CD14-positive monocyte (primary cell): ENCODE measurements at regions not wholly inside any gene's neighbourhood (a gene's known extent, or its start where the extent isn't known, plus 50 kb on each side); places are given as distances from the start of the nearest gene placed in this dataset.

Experiments
- DNase-seq, 3 donors: peaks; one replicate each; pipeline ENCODE4 v3.0.0-alpha.2; 2011 to 2022
- H2AFZ ChIP-seq: 2 replicates; pipeline ENCODE4 v1.6.0; 2012; ENCODE audit warnings: mild to moderate bottlenecking, low read depth, low read length, inconsistent platforms; ENCODE audit not compliant: insufficient read depth, poor library complexity, severe bottlenecking
- H3K27ac ChIP-seq, 2 donors: 1 replicate in 1 of 2; 2 replicates in 1 of 2; pipeline ENCODE4 v1.5.1; 2012 to 2013; ENCODE audit warnings: low read length in 2 of 2, control low read depth in 1 of 2, inconsistent platforms in 1 of 2, low read depth in 1 of 2, mild to moderate bottlenecking in 1 of 2
- H3K27me3 ChIP-seq, 2 donors: one replicate each; pipeline versions ENCODE4 v1.6.0 to v1.6.1; 2011 to 2013; ENCODE audit warnings: low read length in 2 of 2; ENCODE audit not compliant: control insufficient read depth in 2 of 2, insufficient read depth in 2 of 2
- H3K36me3 ChIP-seq, 2 donors: replicated peaks in 1 of 2; 1 replicate in 1 of 2; 2 replicates in 1 of 2; pipeline versions ENCODE4 v1.5.1 to v1.6.1; 2012 to 2013; ENCODE audit warnings: low read length in 2 of 2, control low read depth in 1 of 2, inconsistent platforms in 1 of 2, mild to moderate bottlenecking in 1 of 2; ENCODE audit not compliant: insufficient read depth in 2 of 2, control insufficient read depth in 1 of 2
- H3K4me1 ChIP-seq, 2 donors: 1 replicate in 1 of 2; 2 replicates in 1 of 2; pipeline versions ENCODE4 v1.5.1 to v1.6.1; 2012 to 2013; ENCODE audit warnings: low read length in 2 of 2, control low read depth in 1 of 2, inconsistent platforms in 1 of 2, mild to moderate bottlenecking in 1 of 2, moderate library complexity in 1 of 2; ENCODE audit not compliant: insufficient read depth in 2 of 2, control insufficient read depth in 1 of 2
- H3K4me2 ChIP-seq: replicated peaks from 2 replicates; pipeline ENCODE3; 2012; ENCODE audit warnings: low read length, moderate library complexity, mild to moderate bottlenecking; ENCODE audit not compliant: poor library complexity, severe bottlenecking; ENCODE audit errors: extremely low read depth
- H3K4me3 ChIP-seq, 3 experiments: fragments of 200-600 bp in 1 of 3; sonication (generic) in 1 of 3; replicated peaks in 1 of 3; 1 replicate in 2 of 3; 2 replicates in 1 of 3; pipeline ENCODE4 v1.5.1; 2011 to 2013; ENCODE audit warnings: low read length in 3 of 3, mild to moderate bottlenecking in 3 of 3, control low read depth in 2 of 3, low read depth in 2 of 3, inconsistent platforms in 1 of 3, moderate library complexity in 1 of 3
- H3K79me2 ChIP-seq: 2 replicates; pipeline ENCODE4 v1.6.0; 2012; ENCODE audit warnings: mild to moderate bottlenecking, control low read depth, inconsistent platforms, low read length, moderate library complexity; ENCODE audit not compliant: insufficient read depth
- H3K9ac ChIP-seq: 2 replicates; pipeline ENCODE4 v1.6.0; 2017; ENCODE audit warnings: low read length, mild to moderate bottlenecking; ENCODE audit not compliant: insufficient read depth, poor library complexity, severe bottlenecking
- H3K9me3 ChIP-seq, 2 donors: replicated peaks in 1 of 2; 1 replicate in 1 of 2; 2 replicates in 1 of 2; pipeline versions ENCODE4 v1.5.1 to v1.6.1; 2012 to 2013; ENCODE audit warnings: low read length in 2 of 2, control low read depth in 1 of 2; ENCODE audit not compliant: control insufficient read depth in 1 of 2, insufficient read depth in 1 of 2
- H4K20me1 ChIP-seq: 2 replicates; pipeline ENCODE4 v1.6.0; 2012; ENCODE audit warnings: mild to moderate bottlenecking, low read length, control low read depth, moderate library complexity; ENCODE audit not compliant: insufficient read depth
- H3K27ac Mint-ChIP-seq, 7 donors: one replicate each; pipeline ENCODE4 v1.8.0; 2020; ENCODE audit warnings: mild to moderate bottlenecking in 7 of 7, mixed read lengths in 7 of 7, moderate library complexity in 6 of 7, inconsistent platforms in 2 of 7
- H3K27me3 Mint-ChIP-seq, 3 donors: one replicate each; pipeline ENCODE4 v1.8.0; 2021 to 2022; ENCODE audit warnings: low read depth in 3 of 3, mild to moderate bottlenecking in 3 of 3, mixed read lengths in 3 of 3, moderate library complexity in 3 of 3, inconsistent platforms in 1 of 3
- H3K36me3 Mint-ChIP-seq, 2 donors: one replicate each; pipeline ENCODE4 v1.8.0; 2020; ENCODE audit warnings: mixed read lengths in 2 of 2, inconsistent platforms in 1 of 2, mild to moderate bottlenecking in 1 of 2
- H3K4me1 Mint-ChIP-seq: one replicate; pipeline ENCODE4 v1.8.0; 2020; ENCODE audit warnings: mild to moderate bottlenecking, mixed read lengths
- H3K4me3 Mint-ChIP-seq, 2 donors: one replicate each; pipeline ENCODE4 v1.8.0; 2020; ENCODE audit warnings: mild to moderate bottlenecking in 2 of 2, mixed read lengths in 2 of 2, moderate library complexity in 1 of 2
- H3K9me3 Mint-ChIP-seq, 7 donors: one replicate each; pipeline ENCODE4 v1.8.0; 2020 to 2022; ENCODE audit warnings: mixed read lengths in 7 of 7, mild to moderate bottlenecking in 6 of 7, moderate library complexity in 6 of 7, inconsistent platforms in 2 of 7
- CTCF ChIP-seq: fragments of 200-600 bp; IDR thresholded peaks from one replicate; pipeline ENCODE4 v1.8.0; 2022; ENCODE audit warnings: antibody characterized with exemption, mild to moderate bottlenecking
- WGBS: methylation state at CpG from one replicate; pipeline ENCODE4 v1.1.5; 2013; ENCODE audit warnings: missing lambda C conversion rate; ENCODE audit not compliant: insufficient coverage; 5-methylcytosine and 5-hydroxymethylcytosine counted together
- intact Hi-C, 2 donors: fragments of 100-400 bp; cut with micrococcal nuclease; formaldehyde crosslinking; loops; one replicate each; pipeline versions ENCODE4 v1.15.0 to v1.15.1; 2023

- Mint-ChIP-seq H3K27me3 (peaks cover 2% of the 10 kb centered on the region in 3 donors), H3K36me3 (no peaks in the 10 kb centered on the region), H3K27ac (no peak overlapping the region), H3K4me1 (no peaks in the 10 kb centered on the region), H3K4me3 (no peak overlapping the region), H3K9me3 (peaks cover 0 to 9% (median 4%) of the 10 kb centered on the region in 7 donors)
- no peak overlapping the region for H3K9ac ChIP-seq
- no peaks in the 10 kb centered on the region for H3K9me3 ChIP-seq
- H3K4me3 ChIP-seq, result no peak overlapping the region
- TF ChIP-seq CTCF, result no peak
- no peak for DNase-seq
- WGBS, result 96% methylated on average over 8 of the region's 10 CpGs
- no peak overlapping the region for H2AFZ ChIP-seq
- no peaks in the 10 kb centered on the region for H3K4me1 ChIP-seq
- H3K4me2 ChIP-seq, result no peak overlapping the region
- H3K27ac ChIP-seq, result no peak overlapping the region
- no peaks in the 10 kb centered on the region for H4K20me1 ChIP-seq
- peaks cover 0 to 3% of the 10 kb centered on the region in 2 donors for H3K27me3 ChIP-seq
- intact Hi-C loops, result no loop called here
- no peaks in the 10 kb centered on the region for H3K36me3 ChIP-seq
- H3K79me2 ChIP-seq, result no peaks in the 10 kb centered on the region
Measured at GRCh38 chr10:14454629-14455028, 123.9 kb upstream of the FRMD4A start.

GRCh38 chr10:14454206-14454605 lies 123.5 kb upstream of the FRMD4A start:
- H3K27me3 ChIP-seq, result peaks cover 0 to 3% of the 10 kb centered on the region in 2 donors
- no peak for DNase-seq
- TF ChIP-seq CTCF, result no peak
- H4K20me1 ChIP-seq, result no peaks in the 10 kb centered on the region
- no peak overlapping the region for H3K27ac Mint-ChIP-seq
- H3K36me3 Mint-ChIP-seq, result no peaks in the 10 kb centered on the region
- H3K4me3 Mint-ChIP-seq, result no peak overlapping the region
- no peaks in the 10 kb centered on the region for H3K9me3 ChIP-seq
- no peaks in the 10 kb centered on the region for H3K36me3 ChIP-seq
- intact Hi-C loops, result no loop called here
- WGBS, result 100% methylated on average over 1 of the region's 12 CpGs
- no peaks in the 10 kb centered on the region for H3K4me1 Mint-ChIP-seq
- no peaks in the 10 kb centered on the region for H3K79me2 ChIP-seq
- peaks cover 0 to 9% (median 6%) of the 10 kb centered on the region in 7 donors for H3K9me3 Mint-ChIP-seq
- H3K27ac ChIP-seq, result no peak overlapping the region
- H2AFZ ChIP-seq, result no peak overlapping the region
- H3K4me3 ChIP-seq, result no peak overlapping the region
- H3K27me3 Mint-ChIP-seq, result peaks cover 2% of the 10 kb centered on the region in 3 donors
- H3K9ac ChIP-seq, result no peak overlapping the region
- H3K4me1 ChIP-seq, result no peaks in the 10 kb centered on the region
- no peak overlapping the region for H3K4me2 ChIP-seq
